Fibroblast of lung (primary cell): ENCODE measurements at regions not wholly inside any gene's neighbourhood (a gene's known extent, or its start where the extent isn't known, plus 50 kb on each side); places are given as distances from the start of the nearest gene placed in this dataset.

Experiments
- CTCF ChIP-seq, 2 donors: IDR thresholded peaks in 1 of 2; conservative IDR thresholded peaks in 1 of 2; 1 replicate in 1 of 2; 2 replicates in 1 of 2; pipeline ENCODE4 v1.5.1; 2011 to 2012; ENCODE audit warnings: low read length in 2 of 2, control low read depth in 1 of 2, inconsistent platforms in 1 of 2, low read depth in 1 of 2, mild to moderate bottlenecking in 1 of 2
- EZH2 ChIP-seq: IDR thresholded peaks from 2 replicates; pipeline ENCODE4 v1.5.1; 2012; ENCODE audit warnings: low read length, control low read depth, mild to moderate bottlenecking; ENCODE audit errors: missing control alignments

GRCh38 chr14:87687420-87687819, 305.6 kb downstream of the GALC start:
- TF ChIP-seq EZH2, result no peak
- no peak for TF ChIP-seq CTCF (conservative IDR thresholded peaks at IDR 0.05 in 1 of 2, IDR thresholded peaks at IDR 0.05 in 1 of 2; ENCODE audit: low read depth in 1 of 2, low read length in 2 of 2)
